Kidney tubule cell (primary cell): ENCODE measurements at regions not wholly inside any gene's neighbourhood (a gene's known extent, or its start where the extent isn't known, plus 50 kb on each side); places are given as distances from the start of the nearest gene placed in this dataset.
"Not testable (repeated sequence)": the region's sequence is repeated elsewhere in the genome, so short reads cannot be mapped to it uniquely, and the experiment has no call there.

ENCODE experiments used
- DNase-seq: peaks from one replicate; pipeline ENCODE4 v3.0.0-alpha.2; 2018; ENCODE audit warnings: low spot score

GRCh38 chr5:92560698-92561401 is 1020.2 kb downstream of the NR2F1-AS1 start:
- peak; percentile 66 for DNase-seq

DNA sequence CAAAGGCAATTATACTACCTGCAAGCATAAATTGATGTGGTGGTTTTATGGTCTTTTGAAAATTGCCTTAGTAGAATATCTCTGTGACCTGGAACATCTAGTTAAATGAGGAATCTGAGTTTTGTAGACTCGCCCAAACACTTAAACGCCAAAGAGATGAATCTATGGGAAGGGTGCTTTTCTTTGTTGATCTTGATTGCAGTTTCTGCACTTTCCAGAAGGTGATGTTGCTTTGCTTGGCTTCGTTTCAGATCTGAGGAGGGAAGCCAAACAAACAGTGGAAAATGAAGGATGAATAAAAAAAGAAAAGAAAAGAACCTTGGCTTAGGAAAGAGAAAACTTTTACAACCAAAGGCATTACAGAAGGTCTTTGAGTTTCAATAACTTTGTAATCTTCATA is 1021.2 kb downstream of the NR2F1-AS1 start:
- DNase-seq, result peak; percentile 46

DNA sequence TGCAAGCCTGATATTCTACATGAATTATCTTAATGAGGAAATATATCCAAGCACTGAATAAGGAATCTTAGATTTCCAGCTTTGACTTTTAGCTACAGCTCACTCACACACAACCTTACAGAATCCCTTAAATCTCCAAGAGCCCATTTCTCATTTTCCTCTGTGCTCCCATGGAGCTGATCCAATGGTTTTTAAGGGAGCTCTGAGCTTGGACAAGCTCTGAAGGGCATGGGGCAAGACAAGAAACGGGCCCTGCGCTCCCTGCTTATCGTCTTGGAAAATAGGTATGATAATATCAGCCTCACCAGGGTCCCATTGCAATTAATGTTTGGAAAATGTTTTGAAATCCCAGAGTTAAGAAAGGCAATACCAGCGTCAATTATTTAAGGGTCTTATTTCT is 1021.7 kb downstream of the NR2F1-AS1 start:
- DNase-seq, result no peak

DNA sequence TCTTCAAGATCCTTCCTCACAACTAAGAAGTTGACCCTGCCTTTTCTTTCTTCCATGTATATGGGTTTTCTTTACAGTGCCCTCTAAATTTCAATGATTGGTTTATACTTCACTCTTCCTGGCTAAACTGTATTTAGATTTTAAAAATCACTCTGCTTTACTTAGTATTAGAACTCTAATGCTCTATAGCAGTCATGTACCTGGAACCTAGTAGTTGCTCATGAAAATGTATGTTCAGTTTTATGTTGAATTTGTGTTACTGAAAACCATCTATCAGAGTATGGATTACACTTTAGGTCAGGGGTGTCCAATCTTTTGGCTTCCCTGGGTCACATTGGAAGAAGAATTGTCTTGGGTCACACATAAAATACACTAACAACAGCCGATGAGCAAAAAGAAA is 1024.3 kb downstream of the NR2F1-AS1 start:
- DNase-seq, result no peak

- DNase-seq, result no peak
Measured at GRCh38 chr5:92554447-92555085, 1026.5 kb downstream of the NR2F1-AS1 start.

- no peak for DNase-seq
Measured at GRCh38 chr5:92553326-92553725, 1027.7 kb downstream of the NR2F1-AS1 start.

GRCh38 chr5:92552206-92553160 is 1028.5 kb downstream of the NR2F1-AS1 start:
- peak; percentile 47 for DNase-seq

- no peak for DNase-seq
Measured at GRCh38 chr5:92548346-92548745, 1032.7 kb downstream of the NR2F1-AS1 start.

DNA sequence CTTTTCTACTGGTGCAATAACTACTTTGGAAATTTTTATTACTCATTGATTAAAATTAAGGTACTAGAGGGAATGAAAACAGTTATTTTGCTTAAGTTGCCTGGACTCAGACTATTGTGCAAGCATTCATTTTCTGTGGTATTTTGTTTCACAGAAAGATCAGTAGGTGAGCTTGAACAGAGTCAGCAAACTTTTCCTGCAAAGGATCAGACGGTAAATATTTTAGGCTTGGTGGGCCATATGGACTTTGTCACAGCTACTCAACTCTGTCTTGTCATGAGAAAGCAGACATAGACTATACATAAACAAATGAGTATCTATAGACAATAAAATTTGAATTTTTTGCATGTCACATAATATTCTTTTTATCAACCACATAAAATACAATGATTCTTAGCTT is 1036.4 kb downstream of the NR2F1-AS1 start:
- DNase-seq, result no peak

- DNase-seq, result peak; percentile 12
Measured at GRCh38 chr5:92544036-92544435, 1037.0 kb downstream of the NR2F1-AS1 start.

DNA sequence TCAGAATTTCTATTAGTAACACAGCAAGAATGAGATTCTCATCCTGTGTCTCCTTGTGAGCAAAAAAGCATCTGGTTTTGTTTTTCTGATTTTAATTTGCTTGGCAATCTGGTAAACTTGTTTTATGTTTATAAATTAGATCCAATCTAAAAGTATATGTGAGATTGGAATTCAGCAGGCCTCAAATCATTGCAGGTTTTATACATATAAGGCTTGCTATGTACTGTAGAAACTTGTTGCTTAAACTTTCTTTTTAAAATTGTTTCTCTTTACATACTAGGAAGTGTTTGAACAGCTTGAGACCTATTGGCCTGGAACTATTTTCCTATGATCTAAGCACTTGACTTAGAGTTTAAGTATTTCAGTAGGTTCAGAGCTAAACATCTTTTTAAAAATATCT is 1037.8 kb downstream of the NR2F1-AS1 start:
- DNase-seq, result no peak

- DNase-seq, result not testable (repeated sequence)
Measured at GRCh38 chr5:92542017-92542416, 1039.0 kb downstream of the NR2F1-AS1 start.

DNA sequence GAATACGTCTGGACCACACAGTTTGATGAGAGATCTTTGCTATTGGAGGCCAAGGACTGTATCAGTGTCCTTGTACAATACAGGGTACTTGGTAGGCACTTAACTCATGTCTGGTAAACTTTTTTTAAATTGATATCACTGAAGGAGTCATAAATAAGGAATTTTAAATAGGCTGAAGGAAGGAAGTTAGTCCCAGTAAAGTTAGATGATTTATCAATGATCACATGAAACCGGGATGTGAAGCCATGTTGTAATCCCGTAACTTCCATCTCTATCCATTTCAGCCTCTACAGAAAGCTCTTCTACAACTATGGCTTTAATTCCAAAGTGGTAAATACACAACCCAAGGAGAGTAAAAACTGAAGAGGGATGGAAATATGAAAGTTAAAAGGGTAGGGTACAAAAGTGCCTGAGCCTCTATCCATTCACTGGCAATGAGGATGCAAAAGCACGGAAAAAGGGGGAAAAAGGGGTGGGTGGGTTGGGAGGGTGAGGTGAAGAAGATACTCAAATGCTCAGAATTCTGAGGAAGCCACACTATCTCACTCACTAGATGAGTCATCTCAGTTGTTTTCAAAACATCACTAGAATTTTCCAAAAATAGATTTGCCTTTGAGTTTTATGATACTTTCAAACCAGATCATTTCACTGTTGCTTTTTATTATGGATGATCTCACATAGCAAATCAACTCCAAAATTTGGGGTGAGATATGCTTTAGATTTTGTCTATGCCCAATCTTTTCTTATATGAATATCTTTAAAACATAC is 1053.5 kb downstream of the NR2F1-AS1 start:
- DNase-seq, result no peak

DNA sequence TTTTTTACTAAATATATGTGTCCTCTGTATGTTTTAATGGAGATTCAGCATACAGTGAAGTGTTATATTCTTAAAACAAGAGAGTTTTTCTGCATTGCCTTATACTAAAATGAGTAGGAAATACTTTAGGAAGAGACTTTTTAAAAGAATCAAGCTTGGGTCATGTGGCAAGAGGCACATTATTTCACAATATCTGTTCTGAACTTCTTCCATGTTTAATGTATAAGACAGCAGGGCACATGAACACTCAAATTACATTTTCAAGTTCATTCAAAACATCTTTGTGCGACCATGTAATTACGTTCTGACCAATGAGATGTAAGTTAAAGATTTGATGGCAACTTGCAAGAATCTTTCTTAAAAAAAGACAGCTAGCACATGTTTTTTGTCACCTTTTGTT is 1055.9 kb downstream of the NR2F1-AS1 start:
- no peak for DNase-seq

GRCh38 chr5:92519811-92520632 is 1061.0 kb downstream of the NR2F1-AS1 start:
- DNase-seq, result no peak

- DNase-seq, result peak; percentile 79
Measured at GRCh38 chr5:92518318-92518904, 1062.6 kb downstream of the NR2F1-AS1 start.

DNA sequence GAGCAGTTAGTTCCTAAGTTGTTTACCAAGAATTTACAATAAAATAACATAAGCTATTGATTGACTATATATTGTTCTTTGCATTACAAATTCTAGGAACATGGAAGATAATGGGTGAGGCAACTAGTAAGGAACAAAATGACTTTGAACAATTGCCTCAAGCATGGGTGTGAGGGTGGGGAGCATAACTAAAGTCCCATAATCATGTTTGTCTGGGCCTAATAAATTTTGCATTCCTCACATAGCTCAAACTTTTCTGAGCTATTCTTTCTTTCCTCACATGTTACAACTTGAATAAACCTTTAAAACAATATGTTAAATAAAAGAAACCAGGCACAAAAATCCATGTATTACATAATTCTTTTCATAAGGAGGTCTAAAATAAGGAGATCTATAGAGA is 1066.1 kb downstream of the NR2F1-AS1 start:
- DNase-seq, result no peak

- DNase-seq, result peak; percentile 79
Measured at GRCh38 chr5:92513067-92513466, 1068.0 kb downstream of the NR2F1-AS1 start.

DNA sequence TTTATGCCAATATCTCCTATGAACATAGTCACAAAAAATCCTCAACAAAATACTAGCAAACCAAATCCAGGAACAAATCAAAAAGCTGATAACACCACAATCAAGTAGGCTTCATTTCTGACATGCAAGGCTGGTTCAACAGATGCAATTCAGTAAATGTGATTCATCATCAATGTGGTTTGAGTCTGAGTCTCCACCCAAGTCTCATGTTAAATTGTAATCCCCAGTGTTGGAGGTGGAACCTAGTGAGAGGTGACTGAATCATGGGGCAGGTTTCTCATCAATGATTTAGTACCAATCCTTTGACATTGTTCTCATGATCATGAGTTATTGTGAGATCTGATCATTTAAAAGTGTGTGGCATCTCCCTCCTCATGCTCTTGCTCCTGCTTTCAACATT is 1072.7 kb downstream of the NR2F1-AS1 start:
- peak; percentile 82 for DNase-seq

GRCh38 chr5:92505925-92506324 is 1075.1 kb downstream of the NR2F1-AS1 start:
- peak; percentile 21 for DNase-seq

- DNase-seq, result no peak
Measured at GRCh38 chr5:92505145-92505544, 1075.9 kb downstream of the NR2F1-AS1 start.
